ENCODE measurements at regions not wholly inside any gene's neighbourhood (a gene's known extent, or its start where the extent isn't known, plus 50 kb on each side); places are given as distances from the start of the nearest gene placed in this dataset.

DNA sequence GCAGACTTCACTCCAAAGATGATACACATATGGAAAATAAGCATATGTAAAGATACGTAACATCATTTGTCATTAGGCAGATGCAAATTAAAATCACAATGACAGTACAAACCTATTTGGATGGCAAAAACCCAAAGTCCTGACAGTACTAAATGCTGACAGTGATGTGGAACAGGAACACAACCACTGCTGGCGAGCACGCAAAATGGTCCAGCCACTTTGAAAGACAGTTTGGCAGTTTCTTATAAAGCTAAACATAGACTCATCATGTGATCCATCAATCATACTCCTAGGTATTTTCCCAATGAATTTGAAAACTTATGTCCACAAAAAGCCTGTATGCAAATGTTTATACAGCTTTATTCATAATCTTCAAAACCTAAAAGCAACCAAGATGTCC is 200.7 kb downstream of the RAMP3 start:
- no peaks in the 10 kb centered on the region for H3K36me3 ChIP-seq (ENCODE audit: control insufficient read depth, insufficient read depth, low read length, severe bottlenecking)
- H3K4me1 ChIP-seq (ENCODE audit: control insufficient read depth, insufficient read depth, low read length): no peaks in the 10 kb centered on the region
- H3K4me3 ChIP-seq (ENCODE audit: low read length): no peak overlapping the region
- no peak overlapping the region for H3K9ac ChIP-seq (ENCODE audit: low read length)
- peaks cover 7% of the 10 kb centered on the region for H3K27me3 ChIP-seq (replicated peaks; ENCODE audit: control insufficient read depth, insufficient read depth, low read length)
- H3K9me3 ChIP-seq (ENCODE audit: control insufficient read depth, low read length): peaks cover 16% of the 10 kb centered on the region
- no peak for DNase-seq (ENCODE audit: low read depth)

DNA sequence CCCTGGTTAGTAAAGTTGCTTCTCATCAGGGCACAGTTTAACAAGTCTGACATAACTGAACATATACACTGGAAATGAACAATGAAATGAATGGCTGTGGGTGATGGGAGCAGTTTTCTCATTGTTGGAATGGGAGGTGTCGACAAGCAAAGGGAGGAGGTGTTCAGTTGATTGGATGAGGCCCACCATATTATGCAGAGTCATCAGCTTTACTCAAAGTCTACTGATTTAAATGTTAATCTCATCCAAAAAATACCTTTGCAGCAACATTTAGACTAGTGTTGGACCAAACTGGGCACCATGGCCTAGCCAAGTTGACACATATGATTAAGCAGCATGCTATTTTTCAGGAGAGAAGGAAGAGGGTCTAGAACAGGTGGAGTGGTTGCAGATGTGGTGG is 201.7 kb downstream of the RAMP3 start:
- H3K4me1 ChIP-seq (ENCODE audit: control insufficient read depth, insufficient read depth, low read length): no peaks in the 10 kb centered on the region
- peaks cover 16% of the 10 kb centered on the region for H3K9me3 ChIP-seq (ENCODE audit: control insufficient read depth, low read length)
- H3K27me3 ChIP-seq (replicated peaks; ENCODE audit: control insufficient read depth, insufficient read depth, low read length): peaks cover 12% of the 10 kb centered on the region
- no peak overlapping the region for H3K4me3 ChIP-seq (ENCODE audit: low read length)
- no peak overlapping the region for H3K9ac ChIP-seq (ENCODE audit: low read length)
- no peaks in the 10 kb centered on the region for H3K36me3 ChIP-seq (ENCODE audit: control insufficient read depth, insufficient read depth, low read length, severe bottlenecking)
- no peak for DNase-seq (ENCODE audit: low read depth)

DNA sequence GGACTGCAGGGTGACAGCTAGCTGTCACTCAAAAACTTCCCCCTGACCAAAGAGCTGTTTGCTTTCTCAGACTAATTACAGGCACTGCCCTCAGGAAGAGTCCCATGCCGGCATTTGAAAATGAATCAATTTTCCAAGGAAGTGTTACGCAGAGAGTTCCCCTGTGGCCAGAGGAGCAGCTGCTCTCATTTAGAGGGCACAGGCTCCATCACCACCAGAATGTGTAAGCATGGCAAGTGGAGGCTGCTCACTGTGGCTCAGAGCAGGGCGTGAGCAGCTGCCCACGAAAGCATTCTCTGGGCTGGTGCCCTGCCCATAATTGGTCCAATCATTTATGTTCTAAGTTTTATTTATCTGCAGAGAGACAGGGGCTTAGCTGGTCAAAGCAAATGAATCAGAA is 202.2 kb downstream of the RAMP3 start:
- Histone ChIP-seq H3K4me1 (ENCODE audit: control insufficient read depth, insufficient read depth, low read length) (no peaks in the 10 kb centered on the region), H3K4me3 (ENCODE audit: low read length) (no peak overlapping the region), H3K36me3 (ENCODE audit: control insufficient read depth, insufficient read depth, low read length, severe bottlenecking) (no peaks in the 10 kb centered on the region), H3K9ac (ENCODE audit: low read length) (no peak overlapping the region), H3K9me3 (ENCODE audit: control insufficient read depth, low read length) (peaks cover 16% of the 10 kb centered on the region), H3K27me3 (replicated peaks; ENCODE audit: control insufficient read depth, insufficient read depth, low read length) (peaks cover 12% of the 10 kb centered on the region)
- no peak for DNase-seq (ENCODE audit: low read depth)

DNA sequence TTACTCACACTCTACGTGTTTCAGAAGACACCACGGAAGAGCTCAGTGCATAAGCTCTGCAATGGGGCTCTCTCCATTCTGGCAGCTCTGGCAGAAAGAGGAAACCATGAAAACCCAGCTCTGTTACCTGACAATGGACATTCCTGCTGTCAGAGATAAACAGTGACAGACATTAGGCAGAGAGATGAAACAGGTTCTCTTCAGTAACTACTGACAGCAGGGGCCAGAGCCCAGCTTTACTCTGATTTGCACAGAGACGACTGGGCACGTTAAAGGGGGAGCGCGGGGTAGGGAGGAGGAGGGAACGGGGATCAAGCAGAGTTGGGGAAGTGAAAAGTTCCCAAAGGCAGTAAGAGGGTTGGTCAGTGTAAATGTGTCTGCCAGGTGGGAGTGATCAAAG is 206.1 kb downstream of the RAMP3 start:
- H3K9ac ChIP-seq (ENCODE audit: low read length): no peak overlapping the region
- DNase-seq (ENCODE audit: low read depth): no peak
- H3K27me3 ChIP-seq (replicated peaks; ENCODE audit: control insufficient read depth, insufficient read depth, low read length): peaks cover 16% of the 10 kb centered on the region
- peaks cover 7% of the 10 kb centered on the region for H3K9me3 ChIP-seq (ENCODE audit: control insufficient read depth, low read length)
- no peak overlapping the region for H3K4me3 ChIP-seq (ENCODE audit: low read length)
- no peaks in the 10 kb centered on the region for H3K4me1 ChIP-seq (ENCODE audit: control insufficient read depth, insufficient read depth, low read length)
- no peaks in the 10 kb centered on the region for H3K36me3 ChIP-seq (ENCODE audit: control insufficient read depth, insufficient read depth, low read length, severe bottlenecking)

DNA sequence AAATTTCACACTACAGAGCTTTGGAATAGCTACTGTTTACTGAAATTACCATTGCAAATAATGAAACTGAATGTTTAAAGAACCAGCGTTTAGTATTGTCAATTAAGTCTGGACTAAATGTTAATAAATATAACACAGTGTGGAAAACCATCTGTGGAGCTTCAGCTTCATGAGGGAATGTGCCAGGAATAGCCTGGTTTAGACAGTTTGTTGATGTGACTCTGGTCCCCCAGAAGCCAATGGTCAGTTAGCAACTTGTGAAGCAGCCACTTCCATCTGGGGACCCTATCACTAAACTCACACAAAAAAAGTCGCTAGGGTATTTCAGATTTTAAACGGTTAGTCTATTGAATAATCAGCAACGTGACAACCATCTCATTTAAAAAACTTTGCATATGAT is 207.8 kb downstream of the RAMP3 start:
- no peaks in the 10 kb centered on the region for H3K36me3 ChIP-seq (ENCODE audit: control insufficient read depth, insufficient read depth, low read length, severe bottlenecking)
- no peak overlapping the region for H3K9ac ChIP-seq (ENCODE audit: low read length)
- peaks cover 16% of the 10 kb centered on the region for H3K27me3 ChIP-seq (replicated peaks; ENCODE audit: control insufficient read depth, insufficient read depth, low read length)
- peaks cover 10% of the 10 kb centered on the region for H3K9me3 ChIP-seq (ENCODE audit: control insufficient read depth, low read length)
- no peaks in the 10 kb centered on the region for H3K4me1 ChIP-seq (ENCODE audit: control insufficient read depth, insufficient read depth, low read length)
- no peak for DNase-seq (ENCODE audit: low read depth)
- H3K4me3 ChIP-seq (ENCODE audit: low read length): no peak overlapping the region

DNA sequence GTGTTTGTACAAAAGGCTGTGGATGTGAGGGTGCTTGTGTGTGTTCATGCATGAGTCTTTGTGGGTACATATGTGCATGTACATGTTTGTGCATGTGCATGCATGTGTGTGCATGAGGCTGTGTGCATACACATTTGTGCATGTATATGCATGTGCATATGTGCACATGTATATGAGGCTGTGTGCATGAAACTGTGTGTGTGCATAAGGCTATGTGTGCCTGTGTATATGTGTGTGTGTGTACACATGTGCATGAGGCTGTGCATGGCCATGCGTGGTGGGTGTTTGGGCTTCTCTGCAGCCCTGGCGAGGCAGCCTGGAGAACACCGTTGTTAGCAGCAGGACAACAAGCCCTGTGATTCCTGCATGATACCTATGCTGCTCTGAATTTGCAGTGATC is 207.7 kb upstream of the ADCY1 start:
- no peak for DNase-seq (ENCODE audit: low read depth)
- no peaks in the 10 kb centered on the region for H3K4me1 ChIP-seq (ENCODE audit: control insufficient read depth, insufficient read depth, low read length)
- peaks cover 16% of the 10 kb centered on the region for H3K27me3 ChIP-seq (replicated peaks; ENCODE audit: control insufficient read depth, insufficient read depth, low read length)
- H3K36me3 ChIP-seq (ENCODE audit: control insufficient read depth, insufficient read depth, low read length, severe bottlenecking): no peaks in the 10 kb centered on the region
- no peak overlapping the region for H3K4me3 ChIP-seq (ENCODE audit: low read length)
- peaks cover 12% of the 10 kb centered on the region for H3K9me3 ChIP-seq (ENCODE audit: control insufficient read depth, low read length)
- no peak overlapping the region for H3K9ac ChIP-seq (ENCODE audit: low read length)

DNA sequence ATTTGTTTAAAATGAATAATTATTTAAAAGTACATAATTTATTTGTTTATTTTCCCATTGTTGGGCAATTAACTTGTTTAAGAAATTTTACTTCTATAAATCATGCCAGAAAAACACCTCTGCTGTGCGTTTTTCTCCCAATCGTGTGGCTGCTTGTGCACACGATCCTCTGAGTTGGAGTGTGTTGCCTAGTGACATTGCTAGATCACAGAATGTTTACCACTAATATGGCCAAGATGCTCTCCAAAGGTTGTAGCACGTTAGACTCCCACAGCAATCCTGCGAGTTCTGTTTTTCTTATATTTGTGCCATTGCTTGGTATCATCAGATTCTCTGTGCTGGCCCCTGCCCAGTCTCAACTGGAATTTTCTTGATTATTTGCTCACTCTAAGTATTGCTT is 207.1 kb upstream of the ADCY1 start:
- no peaks in the 10 kb centered on the region for H3K36me3 ChIP-seq (ENCODE audit: control insufficient read depth, insufficient read depth, low read length, severe bottlenecking)
- H3K9ac ChIP-seq (ENCODE audit: low read length): no peak overlapping the region
- H3K9me3 ChIP-seq (ENCODE audit: control insufficient read depth, low read length): peaks cover 14% of the 10 kb centered on the region
- DNase-seq (ENCODE audit: low read depth): no peak
- no peaks in the 10 kb centered on the region for H3K4me1 ChIP-seq (ENCODE audit: control insufficient read depth, insufficient read depth, low read length)
- H3K4me3 ChIP-seq (ENCODE audit: low read length): no peak overlapping the region
- H3K27me3 ChIP-seq (replicated peaks; ENCODE audit: control insufficient read depth, insufficient read depth, low read length): peaks cover 16% of the 10 kb centered on the region

DNA sequence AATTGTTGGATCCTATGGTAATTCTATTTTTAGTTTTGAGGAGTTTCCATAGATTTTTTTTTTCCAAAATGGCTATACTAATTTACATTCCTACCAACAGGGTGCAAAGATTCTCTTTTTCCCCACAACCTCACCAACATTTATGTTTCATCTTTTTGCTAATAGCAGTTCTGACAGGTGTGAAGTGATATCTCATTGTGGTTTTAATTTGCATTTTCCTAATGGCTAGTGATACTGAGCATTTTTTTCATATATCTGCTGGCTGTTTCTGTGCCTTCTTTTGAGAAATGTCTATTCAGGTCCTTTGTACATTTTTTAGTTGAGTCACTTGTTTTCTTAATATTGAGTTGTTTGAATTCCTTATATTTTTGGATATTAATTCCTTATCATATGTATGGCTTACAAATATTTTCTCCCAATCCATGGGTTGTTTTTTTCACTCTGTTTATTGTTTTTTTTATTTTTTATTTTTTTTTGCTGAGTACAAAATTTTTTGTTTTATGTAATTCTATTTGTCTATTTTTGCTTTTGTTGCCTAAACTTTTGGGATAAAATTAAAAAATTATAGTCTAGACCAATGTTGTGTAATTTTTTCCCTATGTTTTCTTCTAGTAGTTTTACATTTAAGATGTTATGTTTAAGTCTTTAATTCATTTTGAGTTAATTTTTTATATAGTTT is 205.9 kb upstream of the ADCY1 start:
- no peak overlapping the region for H3K4me3 ChIP-seq (ENCODE audit: low read length)
- H3K9me3 ChIP-seq (ENCODE audit: control insufficient read depth, low read length): peaks cover 14% of the 10 kb centered on the region
- peaks cover 10% of the 10 kb centered on the region for H3K27me3 ChIP-seq (replicated peaks; ENCODE audit: control insufficient read depth, insufficient read depth, low read length)
- no peaks in the 10 kb centered on the region for H3K36me3 ChIP-seq (ENCODE audit: control insufficient read depth, insufficient read depth, low read length, severe bottlenecking)
- no peaks in the 10 kb centered on the region for H3K4me1 ChIP-seq (ENCODE audit: control insufficient read depth, insufficient read depth, low read length)
- DNase-seq (ENCODE audit: low read depth): no peak
- H3K9ac ChIP-seq (ENCODE audit: low read length): no peak overlapping the region

DNA sequence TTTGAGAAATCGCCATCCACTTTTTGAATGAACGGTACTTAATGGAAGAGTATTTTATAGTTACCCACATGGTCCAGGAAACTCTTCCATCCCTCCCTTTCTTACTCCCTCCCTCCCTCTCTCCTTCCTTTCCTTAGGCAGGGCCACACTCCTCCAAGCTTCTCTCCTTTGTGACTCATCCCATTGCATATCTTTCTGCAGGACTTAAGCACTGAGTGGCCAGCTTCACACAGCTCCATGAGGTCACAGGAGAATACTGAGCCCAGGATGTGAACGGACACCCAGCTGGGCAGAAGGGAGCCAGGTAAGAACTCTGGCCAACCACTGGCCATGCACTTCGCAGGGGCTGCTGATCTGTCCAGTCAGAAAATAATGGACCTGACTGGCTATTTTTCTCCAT is 189.7 kb upstream of the ADCY1 start:
- no peaks in the 10 kb centered on the region for H3K4me1 ChIP-seq (ENCODE audit: control insufficient read depth, insufficient read depth, low read length)
- no peak overlapping the region for H3K4me3 ChIP-seq (ENCODE audit: low read length)
- DNase-seq (ENCODE audit: low read depth): no peak
- no peak overlapping the region for H3K9ac ChIP-seq (ENCODE audit: low read length)
- H3K9me3 ChIP-seq (ENCODE audit: control insufficient read depth, low read length): no peaks in the 10 kb centered on the region
- H3K36me3 ChIP-seq (ENCODE audit: control insufficient read depth, insufficient read depth, low read length, severe bottlenecking): no peaks in the 10 kb centered on the region
- no peaks in the 10 kb centered on the region for H3K27me3 ChIP-seq (replicated peaks; ENCODE audit: control insufficient read depth, insufficient read depth, low read length)

DNA sequence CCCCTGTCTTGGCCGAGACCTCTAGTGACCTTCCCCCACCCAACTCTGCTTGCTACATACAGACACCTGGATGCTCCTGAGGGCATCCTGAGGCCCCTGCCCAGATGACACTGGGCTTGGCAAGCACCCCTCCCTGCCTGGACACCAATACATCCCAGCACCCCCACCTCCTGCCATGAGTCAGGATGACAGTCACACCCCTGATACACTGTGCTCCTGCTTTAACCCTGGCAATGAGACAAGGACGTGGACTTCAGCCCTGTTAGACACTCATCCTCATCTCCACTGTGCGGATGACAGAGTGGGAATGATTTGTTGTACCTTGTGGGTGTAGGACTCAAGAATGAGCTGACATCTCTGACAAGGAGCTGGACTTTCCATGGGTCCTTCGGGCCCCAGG is 186.3 kb upstream of the ADCY1 start:
- no peak for DNase-seq (ENCODE audit: low read depth)
- H3K27me3 ChIP-seq (replicated peaks; ENCODE audit: control insufficient read depth, insufficient read depth, low read length): peaks cover 2% of the 10 kb centered on the region
- H3K9me3 ChIP-seq (ENCODE audit: control insufficient read depth, low read length): no peaks in the 10 kb centered on the region
- H3K9ac ChIP-seq (ENCODE audit: low read length): no peak overlapping the region
- no peaks in the 10 kb centered on the region for H3K4me1 ChIP-seq (ENCODE audit: control insufficient read depth, insufficient read depth, low read length)
- H3K4me3 ChIP-seq (ENCODE audit: low read length): no peak overlapping the region
- H3K36me3 ChIP-seq (ENCODE audit: control insufficient read depth, insufficient read depth, low read length, severe bottlenecking): no peaks in the 10 kb centered on the region

DNA sequence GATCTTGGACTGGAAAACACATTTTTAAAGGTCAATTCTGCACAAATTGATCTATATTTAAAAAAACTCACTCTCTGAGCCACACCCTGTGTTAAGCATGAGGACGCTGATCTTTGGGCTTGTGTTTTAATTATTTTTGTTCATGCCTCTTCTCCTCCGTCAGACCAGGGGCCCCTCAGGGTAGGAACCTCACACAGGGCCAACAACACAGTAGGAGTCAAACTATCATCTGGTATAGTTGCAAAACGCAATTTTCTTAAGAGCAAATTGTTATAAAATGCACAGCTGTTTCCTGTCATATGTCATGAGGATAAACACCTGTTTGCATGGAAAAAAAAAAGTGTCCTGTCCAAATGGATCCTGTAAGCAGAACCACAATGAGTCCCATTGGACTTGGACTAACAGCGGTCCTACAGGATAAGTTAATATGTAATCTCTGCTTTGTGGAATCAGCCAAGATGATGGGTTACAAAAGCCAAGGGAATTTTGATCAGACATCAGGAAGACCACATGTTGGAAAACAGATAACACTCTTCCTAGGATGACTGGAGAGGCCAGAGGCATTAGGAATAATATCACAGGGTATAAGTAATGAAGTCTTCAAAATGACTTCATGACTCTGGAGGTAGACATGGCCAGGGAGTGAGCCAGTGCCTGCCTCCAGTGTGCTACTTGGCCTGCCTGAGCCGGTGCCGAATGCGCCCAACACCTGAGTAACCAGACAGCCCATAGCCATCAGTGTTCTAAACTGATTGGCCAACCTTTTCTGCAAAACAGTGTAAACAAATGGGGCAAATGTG is 184.9 kb upstream of the ADCY1 start:
- Histone ChIP-seq H3K9me3 (ENCODE audit: control insufficient read depth, low read length) (peaks cover 3% of the 10 kb centered on the region), H3K4me3 (ENCODE audit: low read length) (no peak overlapping the region), H3K27me3 (replicated peaks; ENCODE audit: control insufficient read depth, insufficient read depth, low read length) (peaks cover 2% of the 10 kb centered on the region), H3K4me1 (ENCODE audit: control insufficient read depth, insufficient read depth, low read length) (no peaks in the 10 kb centered on the region), H3K36me3 (ENCODE audit: control insufficient read depth, insufficient read depth, low read length, severe bottlenecking) (no peaks in the 10 kb centered on the region), H3K9ac (ENCODE audit: low read length) (no peak overlapping the region)
- DNase-seq (ENCODE audit: low read depth): no peak

Measured in adipocyte (in vitro differentiated cells).